Activated T-cell treated with anti-CD3 and anti-CD28 coated beads, Interleukin-2, amount 50 U/mL, for 72 hours (primary cell): ENCODE measurements at regions not wholly inside any gene's neighbourhood (a gene's known extent, or its start where the extent isn't known, plus 50 kb on each side); places are given as distances from the start of the nearest gene placed in this dataset.
"Not testable (repeated sequence)": the region's sequence is repeated elsewhere in the genome, so short reads cannot be mapped to it uniquely, and the experiment has no call there.

Experiments used
- ATAC-seq, 2 donors: fragments of 150-1000 bp; cut with Tn5 transposase; replicated peaks in 1 of 2; 2 replicates each; pipeline ENCODE4 v1.10.0; 2021; ENCODE audit warnings: moderate library complexity in 2 of 2, mild to moderate bottlenecking in 1 of 2
- DNase-seq, 2 donors: peaks; one replicate each; pipeline ENCODE4 v3.0.0; 2021 to 2022; ENCODE audit warnings: mixed read lengths in 1 of 2
- H3K27ac Mint-ChIP-seq: one replicate; pipeline ENCODE4 v1.8.0; 2022; ENCODE audit warnings: mild to moderate bottlenecking, moderate library complexity, mixed read lengths
- H3K27me3 Mint-ChIP-seq: one replicate; pipeline ENCODE4 v1.8.0; 2022; ENCODE audit warnings: low read depth, mixed read lengths
- H3K36me3 Mint-ChIP-seq, 2 donors: one replicate each; pipeline ENCODE4 v1.8.0; 2022; ENCODE audit warnings: mixed read lengths in 2 of 2, mild to moderate bottlenecking in 1 of 2; ENCODE audit not compliant: insufficient read depth in 2 of 2
- H3K4me1 Mint-ChIP-seq: one replicate; pipeline ENCODE4 v1.8.0; 2022; ENCODE audit warnings: low read depth, mixed read lengths
- H3K4me3 Mint-ChIP-seq, 2 donors: one replicate each; pipeline ENCODE4 v1.8.0; 2022; ENCODE audit warnings: mild to moderate bottlenecking in 2 of 2, mixed read lengths in 2 of 2, moderate library complexity in 2 of 2
- H3K9me3 Mint-ChIP-seq, 2 donors: one replicate each; pipeline ENCODE4 v1.8.0; 2022; ENCODE audit warnings: mixed read lengths in 2 of 2

GRCh38 chr7:76117306-76117991 lies 69.5 kb downstream of the MDH2 start:
- not testable (repeated sequence) for H3K27ac Mint-ChIP-seq

DNA sequence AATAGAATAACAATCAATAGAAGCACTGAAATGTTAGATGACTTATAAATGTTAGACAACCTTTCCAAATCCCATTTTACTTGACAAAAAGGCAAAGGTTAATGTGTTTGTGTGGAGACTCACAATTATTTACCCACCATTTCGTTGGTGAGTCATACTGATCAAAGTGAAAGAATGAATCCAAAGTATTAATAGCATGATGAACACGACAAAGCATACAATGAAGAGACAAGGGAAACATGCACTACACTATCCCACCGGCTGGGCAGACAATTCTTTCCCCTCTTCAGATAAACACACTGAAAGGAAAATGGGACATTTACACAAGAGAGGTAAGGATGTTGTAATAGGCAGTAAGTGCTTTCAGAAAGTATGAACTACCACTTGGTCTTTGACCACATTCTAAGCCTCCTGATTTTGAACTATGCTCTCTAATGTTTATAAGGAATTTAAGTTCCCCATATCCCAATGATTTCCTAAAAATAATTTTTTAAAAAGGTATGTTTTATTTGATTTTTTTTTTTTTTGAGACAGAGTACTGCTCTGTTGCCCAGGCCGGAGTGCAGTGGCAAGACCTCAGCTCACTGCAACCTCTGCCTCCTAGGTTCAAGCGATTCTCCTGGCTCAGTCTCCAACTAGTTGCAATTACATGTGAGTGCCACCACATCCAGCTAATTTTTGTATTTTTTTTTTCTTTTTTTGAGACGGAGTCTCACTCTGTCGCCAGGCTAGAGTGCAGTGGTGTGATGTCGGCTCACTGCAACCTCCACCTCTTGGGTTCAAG lies 70.5 kb downstream of the MDH2 start:
- peaks cover 17% of the 10 kb centered on the region for H3K4me1 Mint-ChIP-seq
- ATAC-seq = not testable (repeated sequence)

More at GRCh38 chr7:76117306-76117991, 69.5 kb downstream of the MDH2 start:
- not testable (repeated sequence) for DNase-seq, H3K27me3 Mint-ChIP-seq, H3K36me3 Mint-ChIP-seq, H3K4me3 Mint-ChIP-seq, H3K9me3 Mint-ChIP-seq, ATAC-seq
- peaks cover 14% of the 10 kb centered on the region for H3K4me1 Mint-ChIP-seq

GRCh38 chr7:76121044-76121443 lies 73.1 kb downstream of the MDH2 start:
- no peak overlapping the region for H3K27ac Mint-ChIP-seq
- no peaks in the 10 kb centered on the region for H3K9me3 Mint-ChIP-seq
- no peaks in the 10 kb centered on the region for H3K27me3 Mint-ChIP-seq
- no peak overlapping the region for H3K4me3 Mint-ChIP-seq
- ATAC-seq (no peak), DNase-seq (no peak)
- H3K4me1 Mint-ChIP-seq = peaks cover 17% of the 10 kb centered on the region
- H3K36me3 Mint-ChIP-seq = no peaks in the 10 kb centered on the region

More for the DNA sequence above, 70.5 kb downstream of the MDH2 start:
- H3K27me3 Mint-ChIP-seq, H3K4me3 Mint-ChIP-seq, H3K9me3 Mint-ChIP-seq, DNase-seq, H3K36me3 Mint-ChIP-seq, H3K27ac Mint-ChIP-seq: not testable (repeated sequence)

GRCh38 chr7:76122516-76123239 lies 74.8 kb downstream of the MDH2 start:
- H3K4me3 Mint-ChIP-seq = no peak overlapping the region
- H3K4me1 Mint-ChIP-seq = peaks cover 17% of the 10 kb centered on the region
- ATAC-seq (no peak), DNase-seq (no peak)
- H3K27ac Mint-ChIP-seq = no peak overlapping the region
- H3K36me3 Mint-ChIP-seq = no peaks in the 10 kb centered on the region
- H3K27me3 Mint-ChIP-seq = no peaks in the 10 kb centered on the region
- H3K9me3 Mint-ChIP-seq = no peaks in the 10 kb centered on the region

- ATAC-seq = no peak
- peaks cover 17% of the 10 kb centered on the region for H3K4me1 Mint-ChIP-seq
- no peak overlapping the region for H3K4me3 Mint-ChIP-seq
- H3K9me3 Mint-ChIP-seq = no peaks in the 10 kb centered on the region
- H3K27ac Mint-ChIP-seq = no peak overlapping the region
- H3K36me3 Mint-ChIP-seq = no peaks in the 10 kb centered on the region
- no peaks in the 10 kb centered on the region for H3K27me3 Mint-ChIP-seq
- DNase-seq = no peak
Measured at GRCh38 chr7:76123316-76123715, 75.4 kb downstream of the MDH2 start.

DNA sequence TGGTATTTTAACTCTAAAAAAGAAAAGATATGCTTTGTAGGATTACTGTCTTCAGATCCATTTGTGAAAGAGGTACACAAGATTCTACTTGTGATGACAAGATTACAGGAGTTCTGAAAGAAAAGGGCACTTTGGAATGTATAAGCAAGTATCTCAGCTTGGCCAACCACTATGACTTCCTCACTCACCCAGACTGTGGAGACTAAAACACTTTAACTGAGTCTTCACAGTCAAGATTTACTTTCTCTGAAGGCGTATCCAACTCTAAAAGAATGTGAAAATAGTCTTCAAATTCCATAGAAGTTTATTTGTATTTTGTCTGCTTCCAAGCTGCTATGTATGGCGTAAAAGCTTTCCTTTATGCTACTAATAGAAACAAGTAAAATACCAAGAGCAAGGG lies 76.1 kb upstream of the SRRM3 start:
- no peak for DNase-seq
- H3K27me3 Mint-ChIP-seq = no peaks in the 10 kb centered on the region
- no peaks in the 10 kb centered on the region for H3K9me3 Mint-ChIP-seq

GRCh38 chr7:76126632-76127031 lies 75.1 kb upstream of the SRRM3 start:
- Mint-ChIP-seq H3K27me3 (peaks cover 1% of the 10 kb centered on the region), H3K9me3 (no peaks in the 10 kb centered on the region), H3K36me3 (no peaks in the 10 kb centered on the region), H3K4me1 (peaks cover 11% of the 10 kb centered on the region), H3K4me3 (no peak overlapping the region), H3K27ac (no peak overlapping the region)
- no peak for DNase-seq
- ATAC-seq = no peak

More for the DNA sequence above, 76.1 kb upstream of the SRRM3 start:
- Mint-ChIP-seq H3K4me3 (no peak overlapping the region), H3K4me1 (peaks cover 17% of the 10 kb centered on the region), H3K36me3 (no peaks in the 10 kb centered on the region), H3K27ac (no peak overlapping the region)
- no peak for ATAC-seq

- peaks cover 8% of the 10 kb centered on the region for H3K27me3 Mint-ChIP-seq
- H3K9me3 Mint-ChIP-seq = no peaks in the 10 kb centered on the region
- no peak overlapping the region for H3K27ac Mint-ChIP-seq
- no peak overlapping the region for H3K4me3 Mint-ChIP-seq
- peaks cover 18% of the 10 kb centered on the region for H3K4me1 Mint-ChIP-seq
- H3K36me3 Mint-ChIP-seq = no peaks in the 10 kb centered on the region
- DNase-seq = no peak
- ATAC-seq = no peak
Measured at GRCh38 chr7:76129366-76129765, 72.3 kb upstream of the SRRM3 start.

DNA sequence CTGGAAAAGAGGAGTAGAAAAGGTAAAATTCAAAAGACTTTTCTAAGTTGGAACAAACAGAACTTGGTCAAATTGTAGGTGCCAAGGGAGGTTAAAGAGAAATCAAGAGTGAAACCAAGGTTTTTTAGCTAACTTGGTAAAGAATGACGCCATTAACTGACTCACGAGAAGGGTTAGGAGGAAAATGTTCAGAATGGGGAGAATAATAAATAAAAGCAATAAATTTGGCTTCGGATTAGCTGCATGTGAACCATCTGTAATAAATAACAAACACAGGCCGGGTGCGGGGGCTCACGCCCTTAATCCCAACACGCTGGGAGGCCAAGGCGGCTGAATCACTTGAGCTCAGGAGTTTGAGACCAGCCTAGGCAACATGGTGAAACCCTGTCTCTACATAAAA lies 71.9 kb upstream of the SRRM3 start:
- Mint-ChIP-seq H3K4me1 (peaks cover 18% of the 10 kb centered on the region), H3K27ac (no peak overlapping the region), H3K27me3 (peaks cover 8% of the 10 kb centered on the region), H3K4me3 (no peak overlapping the region), H3K36me3 (no peaks in the 10 kb centered on the region), H3K9me3 (no peaks in the 10 kb centered on the region)
- no peak for ATAC-seq
- no peak for DNase-seq

GRCh38 chr7:76130661-76131060 lies 71.0 kb upstream of the SRRM3 start:
- peak; percentile 66 to 80 for ATAC-seq
- H3K36me3 Mint-ChIP-seq, H3K27ac Mint-ChIP-seq, DNase-seq, H3K27me3 Mint-ChIP-seq, H3K4me3 Mint-ChIP-seq, H3K9me3 Mint-ChIP-seq: not testable (repeated sequence)
- peaks cover 18% of the 10 kb centered on the region for H3K4me1 Mint-ChIP-seq

GRCh38 chr7:76131887-76132286 lies 69.8 kb upstream of the SRRM3 start:
- not testable (repeated sequence) for ATAC-seq, H3K27ac Mint-ChIP-seq, H3K36me3 Mint-ChIP-seq, DNase-seq, H3K9me3 Mint-ChIP-seq, H3K4me3 Mint-ChIP-seq, H3K27me3 Mint-ChIP-seq
- H3K4me1 Mint-ChIP-seq = peaks cover 18% of the 10 kb centered on the region

- Mint-ChIP-seq H3K9me3 (no peaks in the 10 kb centered on the region), H3K27ac (no peak overlapping the region), H3K36me3 (no peaks in the 10 kb centered on the region), H3K4me3 (peak overlapping the region; percentile 40 to 50), H3K4me1 (peaks cover 18% of the 10 kb centered on the region), H3K27me3 (peaks cover 8% of the 10 kb centered on the region)
- no peak for ATAC-seq
- DNase-seq = no peak
Measured at GRCh38 chr7:76133164-76133775, 68.4 kb upstream of the SRRM3 start.

DNA sequence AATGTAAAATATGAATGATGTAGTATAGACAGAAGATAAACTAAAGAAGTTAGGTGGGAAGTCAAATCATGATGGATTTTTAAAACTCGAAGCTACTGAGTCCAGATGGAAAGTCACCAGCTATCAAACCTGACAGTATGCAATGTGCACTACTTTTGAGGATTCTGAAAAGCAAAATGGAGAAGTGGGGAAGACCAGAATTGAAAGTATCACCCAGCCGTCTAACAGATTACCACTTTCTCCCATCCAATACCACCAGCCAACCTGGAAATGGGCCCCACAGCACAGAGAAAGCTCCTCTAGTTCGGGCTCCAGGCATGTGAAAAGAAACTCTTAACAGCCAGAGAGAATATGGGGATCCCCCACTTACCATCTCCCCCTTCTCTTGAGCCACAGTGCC lies 67.9 kb upstream of the SRRM3 start:
- DNase-seq (no peak), ATAC-seq (no peak)
- no peak overlapping the region for H3K27ac Mint-ChIP-seq
- H3K4me1 Mint-ChIP-seq = peaks cover 18% of the 10 kb centered on the region
- no peaks in the 10 kb centered on the region for H3K36me3 Mint-ChIP-seq
- H3K9me3 Mint-ChIP-seq = no peaks in the 10 kb centered on the region
- peak overlapping the region; percentile 40 to 50 for H3K4me3 Mint-ChIP-seq
- H3K27me3 Mint-ChIP-seq = peaks cover 8% of the 10 kb centered on the region
